Stimulated activated CD4-positive, alpha-beta T cell treated with anti-CD3 and anti-CD28 coated beads, Interleukin-2, amount 100 ng/mL, for 24 hours (primary cell): ENCODE measurements at regions not wholly inside any gene's neighbourhood (a gene's known extent, or its start where the extent isn't known, plus 50 kb on each side); places are given as distances from the start of the nearest gene placed in this dataset.

Experiments used
- DNase-seq, 2 donors: peaks; one replicate each; pipeline ENCODE4 v3.0.0-alpha.2; 2020

GRCh38 chr1:222283147-222283768 is 264.6 kb downstream of the HHIPL2 start:
- DNase-seq, result no peak

GRCh38 chr1:222279591-222279990 is 268.3 kb downstream of the HHIPL2 start:
- DNase-seq, result no peak

GRCh38 chr1:222278501-222278900 is 269.4 kb downstream of the HHIPL2 start:
- no peak for DNase-seq

- no peak for DNase-seq
These were observed 272.0 kb downstream of the HHIPL2 start for GRCh38 chr1:222275729-222276465.

GRCh38 chr1:222275001-222275728 is 272.7 kb downstream of the HHIPL2 start:
- no peak for DNase-seq

- DNase-seq, result no peak
These were observed 281.4 kb downstream of the HHIPL2 start for GRCh38 chr1:222266223-222267196.

- DNase-seq, result no peak
These were observed 284.1 kb downstream of the HHIPL2 start for GRCh38 chr1:222263791-222264190.

GRCh38 chr1:222257027-222257426 is 290.9 kb downstream of the HHIPL2 start:
- no peak for DNase-seq

- no peak for DNase-seq
These were observed 291.8 kb downstream of the HHIPL2 start for GRCh38 chr1:222256058-222256457.

- DNase-seq, result no peak
These were observed 295.1 kb downstream of the HHIPL2 start for GRCh38 chr1:222252788-222253187.

- no peak for DNase-seq
These were observed 296.1 kb downstream of the HHIPL2 start for GRCh38 chr1:222251847-222252246.

- DNase-seq, result no peak
These were observed 297.5 kb downstream of the HHIPL2 start for GRCh38 chr1:222250376-222250775.

- no peak for DNase-seq
These were observed 300.0 kb downstream of the HHIPL2 start for GRCh38 chr1:222247811-222248310.

GRCh38 chr1:222247081-222247480 is 300.8 kb downstream of the HHIPL2 start:
- no peak for DNase-seq

- no peak for DNase-seq
These were observed 304.0 kb downstream of the HHIPL2 start for GRCh38 chr1:222243902-222244301.

- DNase-seq, result no peak
These were observed 305.4 kb downstream of the HHIPL2 start for GRCh38 chr1:222242492-222242891.

- DNase-seq, result no peak
These were observed 306.5 kb downstream of the HHIPL2 start for GRCh38 chr1:222241410-222241809.

GRCh38 chr1:222240536-222241181 is 307.2 kb downstream of the HHIPL2 start:
- no peak for DNase-seq

GRCh38 chr1:222239130-222239529 is 308.8 kb downstream of the HHIPL2 start:
- DNase-seq, result no peak

- no peak for DNase-seq
These were observed 313.6 kb downstream of the HHIPL2 start for GRCh38 chr1:222234351-222234750.

- no peak for DNase-seq
These were observed 314.3 kb downstream of the HHIPL2 start for GRCh38 chr1:222233444-222234158.
